Fibroblast of mammary gland (primary cell): ENCODE measurements at regions not wholly inside any gene's neighbourhood (a gene's known extent, or its start where the extent isn't known, plus 50 kb on each side); places are given as distances from the start of the nearest gene placed in this dataset.

Experiments
- DNase-seq: peaks from one replicate; pipeline ENCODE4 v3.0.0-alpha.2; 2010; ENCODE audit warnings: low read depth
- H3K4me3 ChIP-seq: 2 replicates; pipeline ENCODE4 v1.5.1; 2011; ENCODE audit warnings: low read depth, mild to moderate bottlenecking, low read length, moderate library complexity; ENCODE audit not compliant: control insufficient read depth
- TF ChIP-seq, protein P1 (sequence below): conservative IDR thresholded peaks from 2 replicates; pipeline ENCODE4 v1.5.1; 2011; ENCODE audit warnings: low read depth, low read length, inconsistent platforms; ENCODE audit not compliant: control insufficient read depth, insufficient read depth

GRCh38 chr2:18684206-18685038 is 95.1 kb upstream of the NT5C1B start:
- H3K4me3 ChIP-seq = no peak overlapping the region
- TF ChIP-seq, protein P1, sequence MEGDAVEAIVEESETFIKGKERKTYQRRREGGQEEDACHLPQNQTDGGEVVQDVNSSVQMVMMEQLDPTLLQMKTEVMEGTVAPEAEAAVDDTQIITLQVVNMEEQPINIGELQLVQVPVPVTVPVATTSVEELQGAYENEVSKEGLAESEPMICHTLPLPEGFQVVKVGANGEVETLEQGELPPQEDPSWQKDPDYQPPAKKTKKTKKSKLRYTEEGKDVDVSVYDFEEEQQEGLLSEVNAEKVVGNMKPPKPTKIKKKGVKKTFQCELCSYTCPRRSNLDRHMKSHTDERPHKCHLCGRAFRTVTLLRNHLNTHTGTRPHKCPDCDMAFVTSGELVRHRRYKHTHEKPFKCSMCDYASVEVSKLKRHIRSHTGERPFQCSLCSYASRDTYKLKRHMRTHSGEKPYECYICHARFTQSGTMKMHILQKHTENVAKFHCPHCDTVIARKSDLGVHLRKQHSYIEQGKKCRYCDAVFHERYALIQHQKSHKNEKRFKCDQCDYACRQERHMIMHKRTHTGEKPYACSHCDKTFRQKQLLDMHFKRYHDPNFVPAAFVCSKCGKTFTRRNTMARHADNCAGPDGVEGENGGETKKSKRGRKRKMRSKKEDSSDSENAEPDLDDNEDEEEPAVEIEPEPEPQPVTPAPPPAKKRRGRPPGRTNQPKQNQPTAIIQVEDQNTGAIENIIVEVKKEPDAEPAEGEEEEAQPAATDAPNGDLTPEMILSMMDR = no peak
- peak; percentile 18 for DNase-seq

GRCh38 chr2:18682681-18683080 is 93.3 kb upstream of the NT5C1B start:
- DNase-seq = no peak
- TF ChIP-seq, protein P1 = no peak
- no peak overlapping the region for H3K4me3 ChIP-seq

DNA sequence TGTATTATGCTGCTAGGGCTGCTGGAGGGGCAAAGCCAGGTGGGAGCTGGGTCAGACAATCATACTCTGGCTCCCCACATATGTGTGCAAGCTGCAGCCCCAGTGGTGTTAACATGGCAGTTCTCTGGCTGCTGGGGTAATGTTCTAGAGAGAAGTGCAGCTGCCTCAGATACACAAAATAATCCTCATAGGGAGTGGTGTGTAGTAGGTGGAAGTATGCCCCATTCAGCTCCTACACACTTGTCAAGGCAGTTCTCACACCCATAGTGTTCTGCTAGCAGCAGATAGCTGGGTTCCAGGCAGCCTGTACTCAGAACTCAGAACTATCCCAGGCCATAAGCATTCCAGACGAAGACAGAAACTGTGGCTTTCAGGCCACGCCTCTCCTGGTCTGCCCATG is 87.9 kb upstream of the NT5C1B start:
- no peak for DNase-seq
- TF ChIP-seq, protein P1 = no peak
- H3K4me3 ChIP-seq = no peak overlapping the region

DNA sequence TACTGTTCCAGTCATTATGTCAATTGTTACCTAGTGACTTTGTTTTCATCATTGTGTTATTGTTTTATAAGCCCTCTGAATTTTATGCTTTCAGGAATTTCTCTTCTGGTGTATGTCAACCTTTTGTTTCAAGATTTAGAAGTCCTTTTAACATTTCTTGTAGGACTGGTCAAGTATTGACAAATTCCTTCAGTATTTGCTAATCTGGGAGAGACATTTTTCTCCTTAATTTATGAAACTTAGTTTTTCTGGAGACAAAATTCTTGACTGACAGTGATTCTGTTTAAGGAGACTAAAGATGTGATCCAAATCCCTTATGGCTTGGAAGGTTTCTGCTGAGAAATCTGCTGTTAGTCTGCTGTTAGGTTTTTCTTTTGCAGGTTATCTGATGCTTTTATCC is 84.9 kb upstream of the NT5C1B start:
- DNase-seq = no peak
- TF ChIP-seq, protein P1 = no peak

GRCh38 chr2:18671363-18671762 is 82.0 kb upstream of the NT5C1B start:
- no peak for DNase-seq
- TF ChIP-seq, protein P1 = no peak
- no peak overlapping the region for H3K4me3 ChIP-seq

More for the DNA sequence above, 84.9 kb upstream of the NT5C1B start:
- no peak overlapping the region for H3K4me3 ChIP-seq

- TF ChIP-seq, protein P1 = no peak
- no peak overlapping the region for H3K4me3 ChIP-seq
- DNase-seq = no peak
Measured at GRCh38 chr2:18668221-18668620, 78.9 kb upstream of the NT5C1B start.
